Gastroesophageal sphincter (tissue), 3 donors: ENCODE measurements at regions not wholly inside any gene's neighbourhood (a gene's known extent, or its start where the extent isn't known, plus 50 kb on each side); places are given as distances from the start of the nearest gene placed in this dataset.

ENCODE experiments used
- CTCF ChIP-seq, 4 experiments: fragments of 200-600 bp in 2 of 4; fragments of 450-650 bp in 2 of 4; sonication (generic) in 1 of 4; IDR thresholded peaks; one replicate each; pipeline ENCODE4 v1.5.1; 2017 to 2019; ENCODE audit warnings: antibody characterized with exemption in 4 of 4, mild to moderate bottlenecking in 2 of 4, moderate library complexity in 2 of 4
- POLR2AphosphoS5 ChIP-seq: sonication (generic); formaldehyde crosslinking; IDR thresholded peaks from one replicate; pipeline ENCODE4 v1.6.1; 2017; ENCODE audit warnings: antibody characterized with exemption

- TF ChIP-seq CTCF (IDR thresholded peaks at IDR 0.05) (no peak), POLR2AphosphoS5 (no peak)
Measured at GRCh38 chr7:52565974-52566373, 469.5 kb upstream of the POM121L12 start.
